A549 (cell line): ENCODE measurements at regions not wholly inside any gene's neighbourhood (a gene's known extent, or its start where the extent isn't known, plus 50 kb on each side); places are given as distances from the start of the nearest gene placed in this dataset.

Experiments used
- ATAC-seq, 2 experiments: fragments of 200-7000 bp in 1 of 2; fragments of >200 bp in 1 of 2; cut with Nextera tagmentation in 1 of 2; cut with Tn5 transposase in 1 of 2; 3 replicates each; pipeline versions ENCODE4 v1.8.0 to v1.9.1; 2018 to 2020; ENCODE audit warnings: mild to moderate bottlenecking in 1 of 2, moderate library complexity in 1 of 2
- CTCF ChIA-PET: fragments of 300-600 bp; sonication (Branson Sonifier 250); formaldehyde crosslinking; extraction: SDS; loops from one replicate; lab custom pipeline; 2021; ENCODE audit warnings: antibody characterized with exemption, inconsistent platforms; lab: Yijun Ruan, JAX
- POLR2A ChIA-PET: fragments of 350-600 bp; formaldehyde crosslinking; extraction: SDS; loops from one replicate; lab custom pipeline; 2021; ENCODE audit warnings: antibody characterized with exemption, inconsistent platforms; lab: Yijun Ruan, JAX
- DNase-seq, 2 experiments: peaks; one replicate each; pipeline versions ENCODE4 v3.0.0 to v3.0.0-alpha.2; 2011 to 2016; ENCODE audit warnings: low read depth in 1 of 2, low spot score in 1 of 2
- FAIRE-seq: peaks from 2 replicates; lab custom pipeline; 2011; peaks lifted over from hg19 to GRCh38; lab: Jason Lieb, UNC
- H3K27ac ChIP-seq, 2 experiments: fragments of >200 bp; sonication (Bioruptor Twin); formaldehyde crosslinking; 3 replicates each; pipeline ENCODE4 v1.5.1; 2016 to 2017
- H3K4me1 ChIP-seq: fragments of >200 bp; sonication (Bioruptor Twin); formaldehyde crosslinking; 3 replicates; pipeline ENCODE4 v1.6.1; 2016
- H3K4me2 ChIP-seq: fragments of >200 bp; sonication (Bioruptor Twin); formaldehyde crosslinking; 3 replicates; pipeline ENCODE4 v1.6.1; 2016
- H3K4me3 ChIP-seq: fragments of >200 bp; sonication (Bioruptor Twin); formaldehyde crosslinking; 3 replicates; pipeline ENCODE4 v1.5.1; 2016
- H3K9me3 ChIP-seq: fragments of >200 bp; sonication (Bioruptor Twin); formaldehyde crosslinking; 3 replicates; pipeline ENCODE4 v1.6.1; 2016
- ATOH8 ChIP-seq: fragments of 250-450 bp; sonication (Bioruptor Pico); IDR thresholded peaks from 2 replicates; pipeline ENCODE4 v1.5.0; 2020; ENCODE audit warnings: low read depth, mild to moderate bottlenecking, moderate library complexity
- CBX8 ChIP-seq: fragments of 200-600 bp; sonication (generic); IDR thresholded peaks from 2 replicates; pipeline ENCODE4 v1.6.1; 2016
- CEBPB ChIP-seq, 2 experiments: fragments of >200 bp in 1 of 2; sonication (Bioruptor Twin) in 1 of 2; formaldehyde crosslinking in 1 of 2; IDR thresholded peaks; 2 replicates each; pipeline ENCODE4 v1.6.1; 2012 to 2016
- EHF ChIP-seq: fragments of 250-450 bp; sonication (Bioruptor Pico); IDR thresholded peaks from 2 replicates; pipeline ENCODE4 v1.5.0; 2020; ENCODE audit warnings: mild to moderate bottlenecking
- FOSB ChIP-seq: fragments of 250-450 bp; sonication (Bioruptor Pico); IDR thresholded peaks from 2 replicates; pipeline ENCODE4 v1.5.0; 2020; ENCODE audit warnings: mild to moderate bottlenecking, moderate library complexity
- HDAC2 ChIP-seq: fragments of 200-600 bp; sonication (generic); IDR thresholded peaks from 2 replicates; pipeline ENCODE4 v1.6.1; 2016
- HES2 ChIP-seq: fragments of >200 bp; sonication (Bioruptor Twin); formaldehyde crosslinking; IDR thresholded peaks from 2 replicates; pipeline ENCODE4 v1.6.1; 2016
- HOXB5 ChIP-seq: fragments of 250-450 bp; sonication (Bioruptor Pico); IDR thresholded peaks from 2 replicates; pipeline ENCODE4 v1.5.0; 2020; ENCODE audit warnings: mild to moderate bottlenecking, moderate library complexity
- JUN ChIP-seq, 2 experiments: fragments of >200 bp; sonication (Bioruptor Twin); formaldehyde crosslinking; IDR thresholded peaks; 2 replicates in 1 of 2; 3 replicates in 1 of 2; pipeline ENCODE4 v1.6.1; 2016 to 2017
- MAFK ChIP-seq: fragments of 450-650 bp; IDR thresholded peaks from 2 replicates; pipeline ENCODE4 v1.6.1; 2014; ENCODE audit not compliant: partially characterized antibody
- MAX ChIP-seq: IDR thresholded peaks from 2 replicates; pipeline ENCODE4 v1.6.1; 2012
- MYC ChIP-seq: IDR thresholded peaks from 2 replicates; pipeline ENCODE4 v1.6.1; 2012; ENCODE audit warnings: mild to moderate bottlenecking, inconsistent platforms, low read length, improper control_type of control experiment, borderline replicate concordance
- NFE2L2 ChIP-seq: fragments of 150-350 bp; conservative IDR thresholded peaks from 2 replicates; pipeline ENCODE4 v1.6.1; 2014; ENCODE audit warnings: low read length
- NR3C1 ChIP-seq: fragments of >200 bp; sonication (Bioruptor Twin); formaldehyde crosslinking; IDR thresholded peaks from 3 replicates; pipeline ENCODE4 v1.6.1; 2017
- PHF8 ChIP-seq: fragments of 200-600 bp; sonication (generic); IDR thresholded peaks from 2 replicates; pipeline ENCODE4 v1.6.1; 2016; ENCODE audit warnings: low read depth, mild to moderate bottlenecking, antibody characterized with exemption, moderate library complexity, borderline replicate concordance
- RAD21 ChIP-seq, 2 experiments: fragments of >200 bp in 1 of 2; sonication (Bioruptor Twin) in 1 of 2; formaldehyde crosslinking in 1 of 2; IDR thresholded peaks in 1 of 2; conservative IDR thresholded peaks in 1 of 2; 2 replicates in 1 of 2; 3 replicates in 1 of 2; pipeline ENCODE4 v1.6.1; 2012 to 2018; ENCODE audit warnings: inconsistent platforms in 1 of 2
- RARB ChIP-seq: fragments of 250-450 bp; sonication (Bioruptor Pico); IDR thresholded peaks from 2 replicates; pipeline ENCODE4 v1.8.0; 2021; ENCODE audit warnings: mild to moderate bottlenecking, moderate library complexity
- REST ChIP-seq: fragments of 200-600 bp; sonication (generic); IDR thresholded peaks from 2 replicates; pipeline ENCODE4 v1.6.1; 2016; ENCODE audit warnings: antibody characterized with exemption, mild to moderate bottlenecking, moderate library complexity
- RFX5 ChIP-seq: fragments of 450-650 bp; IDR thresholded peaks from 2 replicates; pipeline ENCODE4 v1.7.1; 2014; ENCODE audit warnings: antibody characterized with exemption, mild to moderate bottlenecking, moderate library complexity
- RNF2 ChIP-seq: fragments of 200-600 bp; sonication (generic); IDR thresholded peaks from 2 replicates; pipeline ENCODE4 v1.6.1; 2016; ENCODE audit warnings: low read depth, mild to moderate bottlenecking, antibody characterized with exemption, moderate library complexity, borderline replicate concordance
- SREBF2 ChIP-seq: fragments of 450-650 bp; IDR thresholded peaks from 2 replicates; pipeline ENCODE4 v1.6.1; 2014; ENCODE audit warnings: mild to moderate bottlenecking, moderate library complexity
- TFCP2L1 ChIP-seq: fragments of 250-450 bp; sonication (Bioruptor Pico); IDR thresholded peaks from 2 replicates; pipeline ENCODE4 v1.5.0; 2021; ENCODE audit warnings: mild to moderate bottlenecking
- USF2 ChIP-seq: fragments of 450-650 bp; IDR thresholded peaks from 2 replicates; pipeline ENCODE4 v1.6.1; 2014; ENCODE audit warnings: antibody characterized with exemption
- WGBS: methylation state at CpG from one replicate; pipeline ENCODE4 v1.1.6; 2017; ENCODE audit errors: missing lambda C conversion rate; 5-methylcytosine and 5-hydroxymethylcytosine counted together
- TF ChIP-seq, protein P1 (sequence below): fragments of >200 bp; sonication (Bioruptor Twin); formaldehyde crosslinking; IDR thresholded peaks from 3 replicates; pipeline ENCODE4 v1.5.1; 2016
- TF ChIP-seq, protein P2 (sequence below): fragments of >200 bp; sonication (Bioruptor Twin); formaldehyde crosslinking; IDR thresholded peaks from 3 replicates; pipeline ENCODE4 v1.6.1; 2016

DNA sequence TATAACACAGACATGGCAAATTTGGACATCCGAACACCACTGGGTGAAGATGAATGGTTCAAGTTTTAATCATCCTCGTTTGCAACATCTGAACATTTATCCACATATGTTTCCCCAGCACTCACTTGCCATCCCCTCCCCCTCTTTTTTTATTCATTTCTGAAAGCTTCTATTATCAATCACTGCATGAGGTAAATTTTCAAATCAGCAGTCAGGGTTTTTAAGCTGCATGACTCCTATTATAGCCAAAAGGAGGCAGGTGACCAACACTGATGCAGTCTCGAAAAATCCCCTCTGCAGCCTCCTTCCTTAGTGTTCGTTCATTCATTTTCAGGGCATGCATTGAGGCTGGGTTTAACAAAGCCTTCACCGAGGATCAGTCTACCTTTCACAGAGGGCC, 530.8 kb upstream of the JARID2 start:
- ATAC-seq: no peak
- no peak overlapping the region for H3K4me3 ChIP-seq
- POLR2A ChIA-PET: no interaction called here
- H3K9me3 ChIP-seq: peaks cover 4% of the 10 kb centered on the region; the same call in 1 of the 3 replicates
- no peak overlapping the region for H3K4me2 ChIP-seq
- TF ChIP-seq RAD21 (conservative IDR thresholded peaks at IDR 0.05 in 1 of 2, IDR thresholded peaks at IDR 0.05 in 1 of 2) (no peak), FOSB (CRISPR knock-in tag) (no peak), HDAC2 (no peak), TFCP2L1 (CRISPR knock-in tag) (no peak), CEBPB (IDR thresholded peaks at IDR 0.05) (no peak), CBX8 (no peak), REST (no peak)
- WGBS: 83% methylated on average over 5 of the region's 5 CpGs
- no peak for DNase-seq
- CTCF ChIA-PET: interaction anchor here (0.9 to 1.8 kb wide), 2 partner anchors 13 to 50 kb away, joined by 3 to 5 read pairs; no protein-coding TSS in a partner anchor
- peaks cover 26% of the 10 kb centered on the region for H3K4me1 ChIP-seq
- no peak for FAIRE-seq
- H3K27ac ChIP-seq: no peak overlapping the region

GRCh38 chr6:14716499-14717146, 529.2 kb upstream of the JARID2 start:
- CTCF ChIA-PET: interaction anchor here (1.8 kb wide), 1 partner anchor 12 kb away, joined by 5 read pairs; no protein-coding TSS in a partner anchor
- Histone ChIP-seq H3K9me3 (no peaks in the 10 kb centered on the region), H3K27ac (no peak overlapping the region), H3K4me1 (peaks cover 31% of the 10 kb centered on the region)
- POLR2A ChIA-PET: no interaction called here
- ATAC-seq: no peak
- no peak for TF ChIP-seq MYC
- no peak for TF ChIP-seq RFX5
- no peak for TF ChIP-seq HES2
- TF ChIP-seq TFCP2L1 (CRISPR knock-in tag): no peak
- no peak for TF ChIP-seq JUN (IDR thresholded peaks at IDR 0.05)
- no peak for TF ChIP-seq MAFK
- no peak for TF ChIP-seq MAX
- no peak for TF ChIP-seq EHF (CRISPR knock-in tag)
- TF ChIP-seq HDAC2: no peak
- TF ChIP-seq RNF2: no peak
- TF ChIP-seq HOXB5: no peak
- no peak for TF ChIP-seq CEBPB (IDR thresholded peaks at IDR 0.05)
- TF ChIP-seq PHF8: no peak
- TF ChIP-seq NR3C1: no peak
- TF ChIP-seq RARB (CRISPR knock-in tag): no peak
- TF ChIP-seq NFE2L2: no peak
- TF ChIP-seq, all 56 proteins: peak for 0
- DNase-seq (no peak), FAIRE-seq (no peak)
- 100% methylated on average over 3 of the region's 9 CpGs for WGBS
- Histone ChIP-seq H3K4me3 (no peak overlapping the region), H3K4me2 (no peak overlapping the region)

DNA sequence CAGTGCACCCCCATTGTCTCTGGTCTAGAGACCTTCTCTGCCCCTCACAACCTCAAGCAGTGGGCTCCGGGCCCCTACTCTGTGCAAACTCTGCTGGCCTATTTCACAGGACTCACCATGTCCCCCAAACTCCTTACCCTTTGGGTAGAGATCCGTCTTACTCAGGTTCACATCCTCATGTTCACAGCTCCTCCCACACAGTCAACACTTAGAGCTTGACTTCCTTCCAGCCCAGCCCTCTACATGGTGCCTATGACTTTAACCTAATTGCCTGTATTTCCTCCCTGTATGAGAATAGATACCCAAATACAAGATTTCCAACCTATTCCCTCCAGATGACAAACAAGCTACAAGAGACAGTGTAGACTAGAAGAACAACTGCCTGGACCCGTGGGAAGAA, 528.6 kb upstream of the JARID2 start:
- WGBS: 82% methylated on average over 3 of the region's 3 CpGs
- FAIRE-seq (no peak), ATAC-seq (no peak), DNase-seq (no peak)
- CTCF ChIA-PET: no interaction called here
- H3K9me3 ChIP-seq: no peaks in the 10 kb centered on the region
- no peak overlapping the region for H3K27ac ChIP-seq
- POLR2A ChIA-PET: no interaction called here
- peaks cover 35% of the 10 kb centered on the region for H3K4me1 ChIP-seq
- no peak overlapping the region for H3K4me3 ChIP-seq
- no peak overlapping the region for H3K4me2 ChIP-seq
- TF ChIP-seq, protein P1, sequence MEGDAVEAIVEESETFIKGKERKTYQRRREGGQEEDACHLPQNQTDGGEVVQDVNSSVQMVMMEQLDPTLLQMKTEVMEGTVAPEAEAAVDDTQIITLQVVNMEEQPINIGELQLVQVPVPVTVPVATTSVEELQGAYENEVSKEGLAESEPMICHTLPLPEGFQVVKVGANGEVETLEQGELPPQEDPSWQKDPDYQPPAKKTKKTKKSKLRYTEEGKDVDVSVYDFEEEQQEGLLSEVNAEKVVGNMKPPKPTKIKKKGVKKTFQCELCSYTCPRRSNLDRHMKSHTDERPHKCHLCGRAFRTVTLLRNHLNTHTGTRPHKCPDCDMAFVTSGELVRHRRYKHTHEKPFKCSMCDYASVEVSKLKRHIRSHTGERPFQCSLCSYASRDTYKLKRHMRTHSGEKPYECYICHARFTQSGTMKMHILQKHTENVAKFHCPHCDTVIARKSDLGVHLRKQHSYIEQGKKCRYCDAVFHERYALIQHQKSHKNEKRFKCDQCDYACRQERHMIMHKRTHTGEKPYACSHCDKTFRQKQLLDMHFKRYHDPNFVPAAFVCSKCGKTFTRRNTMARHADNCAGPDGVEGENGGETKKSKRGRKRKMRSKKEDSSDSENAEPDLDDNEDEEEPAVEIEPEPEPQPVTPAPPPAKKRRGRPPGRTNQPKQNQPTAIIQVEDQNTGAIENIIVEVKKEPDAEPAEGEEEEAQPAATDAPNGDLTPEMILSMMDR: no peak
- TF ChIP-seq USF2 (no peak), MAX (no peak), SREBF2 (no peak), FOSB (CRISPR knock-in tag) (no peak), HOXB5 (no peak), ATOH8 (no peak)
- TF ChIP-seq, protein P2, sequence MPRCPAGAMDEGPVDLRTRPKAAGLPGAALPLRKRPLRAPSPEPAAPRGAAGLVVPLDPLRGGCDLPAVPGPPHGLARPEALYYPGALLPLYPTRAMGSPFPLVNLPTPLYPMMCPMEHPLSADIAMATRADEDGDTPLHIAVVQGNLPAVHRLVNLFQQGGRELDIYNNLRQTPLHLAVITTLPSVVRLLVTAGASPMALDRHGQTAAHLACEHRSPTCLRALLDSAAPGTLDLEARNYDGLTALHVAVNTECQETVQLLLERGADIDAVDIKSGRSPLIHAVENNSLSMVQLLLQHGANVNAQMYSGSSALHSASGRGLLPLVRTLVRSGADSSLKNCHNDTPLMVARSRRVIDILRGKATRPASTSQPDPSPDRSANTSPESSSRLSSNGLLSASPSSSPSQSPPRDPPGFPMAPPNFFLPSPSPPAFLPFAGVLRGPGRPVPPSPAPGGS: no peak
